22Rv1 (cell line): ENCODE measurements at regions not wholly inside any gene's neighbourhood (a gene's known extent, or its start where the extent isn't known, plus 50 kb on each side); places are given as distances from the start of the nearest gene placed in this dataset.

Experiments used
- ZFX ChIP-seq: fragments of 450-650 bp; IDR thresholded peaks from 2 replicates; pipeline ENCODE4 v1.6.1; 2017; ENCODE audit warnings: antibody characterized with exemption, borderline replicate concordance
- TF ChIP-seq, protein P1 (sequence below): fragments of 450-650 bp; IDR thresholded peaks from 2 replicates; pipeline ENCODE4 v1.5.1; 2017; ENCODE audit warnings: mild to moderate bottlenecking

DNA sequence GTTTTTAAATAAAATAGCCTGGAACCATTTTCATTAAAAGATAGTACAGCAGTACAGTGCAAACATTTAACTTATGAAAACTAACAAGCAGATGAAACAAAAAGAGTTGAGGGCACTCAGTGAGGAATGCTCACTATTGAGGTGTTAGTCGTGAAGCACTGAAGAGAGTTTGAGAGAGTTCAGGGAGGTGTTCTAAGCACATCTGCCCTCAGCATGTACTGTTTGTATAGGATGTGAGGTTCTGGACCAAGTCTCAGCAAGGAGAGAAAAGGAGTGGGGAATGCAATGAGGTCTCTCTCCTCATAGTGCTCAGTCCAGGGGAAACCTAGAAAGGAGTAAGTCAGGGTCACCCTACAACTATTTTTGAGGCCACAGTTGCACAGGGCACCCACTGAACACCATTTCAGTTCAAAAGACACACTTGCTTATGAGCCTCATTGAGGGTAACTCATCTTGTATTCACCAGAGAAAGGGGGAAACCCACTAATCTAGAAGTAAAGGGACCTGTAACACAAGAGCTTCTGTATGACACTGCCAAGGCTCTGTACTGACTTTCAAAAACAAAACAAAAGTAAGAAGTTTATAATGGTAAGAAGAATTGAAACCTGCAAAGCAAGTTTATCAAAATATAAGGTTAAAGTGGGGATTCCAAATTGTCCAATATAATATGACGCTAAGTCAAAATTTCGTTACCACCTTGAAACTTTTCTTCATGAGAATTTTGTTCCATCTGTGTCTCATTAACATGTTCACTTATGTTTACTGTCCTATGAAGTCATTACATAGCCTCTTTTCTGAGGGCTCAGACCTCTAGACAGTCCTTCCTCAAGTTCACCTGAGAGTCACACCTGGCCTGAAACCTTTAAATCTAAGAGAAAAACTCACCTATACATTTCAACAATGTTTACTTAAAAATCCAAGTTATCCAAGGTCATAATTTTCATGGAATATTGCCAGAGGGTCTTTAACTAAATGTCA is 275.3 kb downstream of the ETS1 start:
- TF ChIP-seq, protein P1, sequence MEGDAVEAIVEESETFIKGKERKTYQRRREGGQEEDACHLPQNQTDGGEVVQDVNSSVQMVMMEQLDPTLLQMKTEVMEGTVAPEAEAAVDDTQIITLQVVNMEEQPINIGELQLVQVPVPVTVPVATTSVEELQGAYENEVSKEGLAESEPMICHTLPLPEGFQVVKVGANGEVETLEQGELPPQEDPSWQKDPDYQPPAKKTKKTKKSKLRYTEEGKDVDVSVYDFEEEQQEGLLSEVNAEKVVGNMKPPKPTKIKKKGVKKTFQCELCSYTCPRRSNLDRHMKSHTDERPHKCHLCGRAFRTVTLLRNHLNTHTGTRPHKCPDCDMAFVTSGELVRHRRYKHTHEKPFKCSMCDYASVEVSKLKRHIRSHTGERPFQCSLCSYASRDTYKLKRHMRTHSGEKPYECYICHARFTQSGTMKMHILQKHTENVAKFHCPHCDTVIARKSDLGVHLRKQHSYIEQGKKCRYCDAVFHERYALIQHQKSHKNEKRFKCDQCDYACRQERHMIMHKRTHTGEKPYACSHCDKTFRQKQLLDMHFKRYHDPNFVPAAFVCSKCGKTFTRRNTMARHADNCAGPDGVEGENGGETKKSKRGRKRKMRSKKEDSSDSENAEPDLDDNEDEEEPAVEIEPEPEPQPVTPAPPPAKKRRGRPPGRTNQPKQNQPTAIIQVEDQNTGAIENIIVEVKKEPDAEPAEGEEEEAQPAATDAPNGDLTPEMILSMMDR: no peak
- no peak for TF ChIP-seq ZFX
